BJ (cell line): ENCODE measurements at regions not wholly inside any gene's neighbourhood (a gene's known extent, or its start where the extent isn't known, plus 50 kb on each side); places are given as distances from the start of the nearest gene placed in this dataset.
"Not testable (repeated sequence)": the region's sequence is repeated elsewhere in the genome, so short reads cannot be mapped to it uniquely, and the experiment has no call there.

ENCODE experiments used
- CTCF ChIA-PET: fragments of 350-600 bp; formaldehyde crosslinking; extraction: SDS; loops from one replicate; lab custom pipeline; 2021; ENCODE audit warnings: antibody characterized with exemption, inconsistent platforms; lab: Yijun Ruan, JAX
- POLR2A ChIA-PET: fragments of 300-600 bp; sonication (Branson Sonifier 250); formaldehyde crosslinking; extraction: SDS; loops from one replicate; lab custom pipeline; 2021; ENCODE audit warnings: antibody characterized with exemption; lab: Charles Lee
- DNase-seq: peaks from one replicate; pipeline ENCODE4 v3.0.0-alpha.2; 2011; ENCODE audit warnings: low read depth
- H3K27me3 ChIP-seq: 2 replicates; pipeline ENCODE4 v1.6.0; 2011; ENCODE audit warnings: low read length; ENCODE audit not compliant: control insufficient read depth, insufficient read depth
- H3K36me3 ChIP-seq: 2 replicates; pipeline ENCODE4 v1.5.1; 2011; ENCODE audit warnings: low read length; ENCODE audit not compliant: control insufficient read depth, insufficient read depth
- H3K4me3 ChIP-seq: 2 replicates; pipeline ENCODE4 v1.5.1; 2011; ENCODE audit warnings: low read depth, mild to moderate bottlenecking, control low read depth, low read length
- CTCF ChIP-seq: IDR thresholded peaks from 2 replicates; pipeline ENCODE4 v1.5.1; 2011; ENCODE audit warnings: low read depth, mild to moderate bottlenecking, control low read depth, inconsistent platforms, low read length, moderate library complexity; ENCODE audit not compliant: insufficient read depth

GRCh38 chrX:14351611-14352303, 177.6 kb upstream of the GLRA2 start:
- Histone ChIP-seq H3K4me3 (no peak overlapping the region), H3K36me3 (no peaks in the 10 kb centered on the region), H3K27me3 (no peaks in the 10 kb centered on the region)
- no peak for TF ChIP-seq CTCF
- no peak for DNase-seq
- ChIA-PET CTCF (interaction anchor here (0.6 to 0.8 kb wide), 2 partner anchors 13 to 18 kb away, joined by 3 to 5 read pairs; no protein-coding TSS in a partner anchor), POLR2A (interaction anchor here (0.7 kb wide), 1 partner anchor 240 kb away, joined by 3 read pairs; no protein-coding TSS in a partner anchor)

- no peak for DNase-seq
- no peak overlapping the region for H3K4me3 ChIP-seq
- TF ChIP-seq CTCF = no peak
- ChIA-PET CTCF (no interaction called here), POLR2A (no interaction called here)
- no peaks in the 10 kb centered on the region for H3K36me3 ChIP-seq
- no peaks in the 10 kb centered on the region for H3K27me3 ChIP-seq
Observed at GRCh38 chrX:14347523-14347922, 181.8 kb upstream of the GLRA2 start.

GRCh38 chrX:14344172-14344940, 185.0 kb upstream of the GLRA2 start:
- ChIA-PET POLR2A (interaction anchor here (0.8 kb wide), 1 partner anchor 59 kb away, joined by 4 read pairs; no protein-coding TSS in a partner anchor), CTCF (interaction anchor here (0.6 kb wide), 1 partner anchor 395 kb away, joined by 3 read pairs; no protein-coding TSS in a partner anchor)
- Histone ChIP-seq H3K36me3 (no peaks in the 10 kb centered on the region), H3K27me3 (no peaks in the 10 kb centered on the region), H3K4me3 (no peak overlapping the region)
- no peak for DNase-seq
- TF ChIP-seq CTCF = no peak

- no peak for TF ChIP-seq CTCF
- H3K27me3 ChIP-seq = no peaks in the 10 kb centered on the region
- H3K36me3 ChIP-seq = no peaks in the 10 kb centered on the region
- no peak overlapping the region for H3K4me3 ChIP-seq
- no peak for DNase-seq
- POLR2A ChIA-PET = no interaction called here
- CTCF ChIA-PET = no interaction called here
Observed at GRCh38 chrX:14309431-14309830, 219.9 kb upstream of the GLRA2 start.

GRCh38 chrX:14308976-14309375, 220.4 kb upstream of the GLRA2 start:
- H3K4me3 ChIP-seq, H3K27me3 ChIP-seq, CTCF ChIA-PET, H3K36me3 ChIP-seq, DNase-seq, POLR2A ChIA-PET: not testable (repeated sequence)
